Hepatocyte (in vitro differentiated cells): ENCODE measurements at regions not wholly inside any gene's neighbourhood (a gene's known extent, or its start where the extent isn't known, plus 50 kb on each side); places are given as distances from the start of the nearest gene placed in this dataset.
"Not testable (repeated sequence)": the region's sequence is repeated elsewhere in the genome, so short reads cannot be mapped to it uniquely, and the experiment has no call there.

ENCODE experiments used
- DNase-seq: peaks from one replicate; pipeline ENCODE4 v3.0.0-alpha.2; 2016; ENCODE audit warnings: low spot score
- H2AFZ ChIP-seq: fragments of 200-600 bp; sonication (generic); 2 replicates; pipeline ENCODE4 v1.6.0; 2016; ENCODE audit warnings: antibody characterized with exemption, mild to moderate bottlenecking
- H3K27ac ChIP-seq: fragments of 200-600 bp; sonication (generic); 2 replicates; pipeline ENCODE4 v1.5.1; 2016; ENCODE audit warnings: mild to moderate bottlenecking
- H3K27me3 ChIP-seq: fragments of 200-600 bp; sonication (generic); 2 replicates; pipeline ENCODE4 v1.6.1; 2016
- H3K36me3 ChIP-seq: fragments of 200-600 bp; sonication (generic); replicated peaks from 2 replicates; pipeline ENCODE4 v1.5.1; 2016; ENCODE audit warnings: low read depth; ENCODE audit not compliant: insufficient read depth
- H3K4me1 ChIP-seq: fragments of 200-600 bp; sonication (generic); 2 replicates; pipeline ENCODE4 v1.5.1; 2016; ENCODE audit warnings: mild to moderate bottlenecking, moderate library complexity; ENCODE audit not compliant: insufficient read depth
- H3K4me2 ChIP-seq: fragments of 200-600 bp; sonication (generic); 2 replicates; pipeline ENCODE4 v1.6.0; 2016
- H3K4me3 ChIP-seq: fragments of 200-600 bp; sonication (generic); 2 replicates; pipeline ENCODE4 v1.5.1; 2016; ENCODE audit warnings: mild to moderate bottlenecking
- H3K79me2 ChIP-seq: fragments of 200-600 bp; sonication (generic); 2 replicates; pipeline ENCODE4 v1.6.0; 2017; ENCODE audit warnings: mild to moderate bottlenecking
- H3K9me2 ChIP-seq: fragments of 200-600 bp; sonication (generic); replicated peaks from 2 replicates; pipeline ENCODE4 v1.6.0; 2017; ENCODE audit warnings: mild to moderate bottlenecking; ENCODE audit not compliant: insufficient read depth
- H3K9me3 ChIP-seq: fragments of 200-600 bp; sonication (generic); 2 replicates; pipeline ENCODE4 v1.5.1; 2016; ENCODE audit warnings: low read depth, mild to moderate bottlenecking
- H4K20me1 ChIP-seq: fragments of 200-600 bp; sonication (generic); 2 replicates; pipeline ENCODE4 v1.6.0; 2016; ENCODE audit warnings: mild to moderate bottlenecking; ENCODE audit not compliant: insufficient read depth, poor library complexity, severe bottlenecking
- EZH2 ChIP-seq: fragments of 200-600 bp; sonication (generic); IDR thresholded peaks from 2 replicates; pipeline ENCODE4 v1.6.1; 2016; ENCODE audit warnings: antibody characterized with exemption, mild to moderate bottlenecking, borderline replicate concordance
- EZH2phosphoT487 ChIP-seq: fragments of 200-600 bp; sonication (generic); IDR thresholded peaks from one replicate; pipeline ENCODE4 v1.6.1; 2018; ENCODE audit warnings: antibody characterized with exemption, mild to moderate bottlenecking, low read depth, moderate library complexity; ENCODE audit not compliant: unreplicated experiment, severe bottlenecking
- WGBS: methylation state at CpG from one replicate; pipeline ENCODE4 v1.1.6; 2016; ENCODE audit warnings: low lambda C conversion rate; ENCODE audit errors: missing lambda C conversion rate; 5-methylcytosine and 5-hydroxymethylcytosine counted together
- TF ChIP-seq, protein P1 (sequence below): fragments of 200-600 bp; sonication (generic); IDR thresholded peaks from 2 replicates; pipeline ENCODE4 v1.5.1; 2016; ENCODE audit warnings: antibody characterized with exemption, mild to moderate bottlenecking; ENCODE audit not compliant: poor library complexity

GRCh38 chr11:116328851-116329250 is 443.9 kb downstream of the BUD13 start:
- DNase-seq: no peak
- no peak overlapping the region for H3K4me2 ChIP-seq
- H3K4me1 ChIP-seq: no peaks in the 10 kb centered on the region
- no peaks in the 10 kb centered on the region for H3K9me3 ChIP-seq
- no peaks in the 10 kb centered on the region for H3K79me2 ChIP-seq
- no peaks in the 10 kb centered on the region for H4K20me1 ChIP-seq
- no peak for TF ChIP-seq EZH2phosphoT487
- TF ChIP-seq, protein P1, sequence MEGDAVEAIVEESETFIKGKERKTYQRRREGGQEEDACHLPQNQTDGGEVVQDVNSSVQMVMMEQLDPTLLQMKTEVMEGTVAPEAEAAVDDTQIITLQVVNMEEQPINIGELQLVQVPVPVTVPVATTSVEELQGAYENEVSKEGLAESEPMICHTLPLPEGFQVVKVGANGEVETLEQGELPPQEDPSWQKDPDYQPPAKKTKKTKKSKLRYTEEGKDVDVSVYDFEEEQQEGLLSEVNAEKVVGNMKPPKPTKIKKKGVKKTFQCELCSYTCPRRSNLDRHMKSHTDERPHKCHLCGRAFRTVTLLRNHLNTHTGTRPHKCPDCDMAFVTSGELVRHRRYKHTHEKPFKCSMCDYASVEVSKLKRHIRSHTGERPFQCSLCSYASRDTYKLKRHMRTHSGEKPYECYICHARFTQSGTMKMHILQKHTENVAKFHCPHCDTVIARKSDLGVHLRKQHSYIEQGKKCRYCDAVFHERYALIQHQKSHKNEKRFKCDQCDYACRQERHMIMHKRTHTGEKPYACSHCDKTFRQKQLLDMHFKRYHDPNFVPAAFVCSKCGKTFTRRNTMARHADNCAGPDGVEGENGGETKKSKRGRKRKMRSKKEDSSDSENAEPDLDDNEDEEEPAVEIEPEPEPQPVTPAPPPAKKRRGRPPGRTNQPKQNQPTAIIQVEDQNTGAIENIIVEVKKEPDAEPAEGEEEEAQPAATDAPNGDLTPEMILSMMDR: no peak
- TF ChIP-seq EZH2: no peak
- H3K4me3 ChIP-seq: no peak overlapping the region
- WGBS: 84% methylated on average over 3 of the region's 3 CpGs
- no peak overlapping the region for H3K27ac ChIP-seq
- no peaks in the 10 kb centered on the region for H3K36me3 ChIP-seq
- no peaks in the 10 kb centered on the region for H3K9me2 ChIP-seq
- no peaks in the 10 kb centered on the region for H3K27me3 ChIP-seq
- H2AFZ ChIP-seq: no peak overlapping the region

GRCh38 chr11:116328391-116328790 is 444.4 kb downstream of the BUD13 start:
- H3K27me3 ChIP-seq: no peaks in the 10 kb centered on the region
- no peaks in the 10 kb centered on the region for H3K79me2 ChIP-seq
- TF ChIP-seq EZH2 (no peak), EZH2phosphoT487 (no peak)
- TF ChIP-seq, protein P1: no peak
- no peak for DNase-seq
- no peaks in the 10 kb centered on the region for H3K9me2 ChIP-seq
- H3K9me3 ChIP-seq: no peaks in the 10 kb centered on the region
- H2AFZ ChIP-seq: no peak overlapping the region
- no peak overlapping the region for H3K27ac ChIP-seq
- no peaks in the 10 kb centered on the region for H3K36me3 ChIP-seq
- H4K20me1 ChIP-seq: no peaks in the 10 kb centered on the region
- WGBS: 80% methylated on average over 4 of the region's 4 CpGs
- no peaks in the 10 kb centered on the region for H3K4me1 ChIP-seq
- no peak overlapping the region for H3K4me3 ChIP-seq
- H3K4me2 ChIP-seq: no peak overlapping the region

GRCh38 chr11:116326146-116326545 is 446.6 kb downstream of the BUD13 start:
- Histone ChIP-seq H3K4me1 (no peaks in the 10 kb centered on the region), H3K4me2 (no peak overlapping the region), H3K27me3 (no peaks in the 10 kb centered on the region), H3K9me2 (no peaks in the 10 kb centered on the region), H3K27ac (no peak overlapping the region), H3K9me3 (no peaks in the 10 kb centered on the region), H3K79me2 (no peaks in the 10 kb centered on the region), H3K4me3 (no peak overlapping the region), H2AFZ (no peak overlapping the region), H4K20me1 (no peaks in the 10 kb centered on the region), H3K36me3 (no peaks in the 10 kb centered on the region)
- DNase-seq: no peak
- no peak for TF ChIP-seq EZH2
- 79% methylated on average over 2 of the region's 2 CpGs for WGBS

- no peaks in the 10 kb centered on the region for H3K79me2 ChIP-seq
- H3K36me3 ChIP-seq: no peaks in the 10 kb centered on the region
- no peak overlapping the region for H3K27ac ChIP-seq
- DNase-seq: no peak
- H4K20me1 ChIP-seq: no peaks in the 10 kb centered on the region
- no peaks in the 10 kb centered on the region for H3K27me3 ChIP-seq
- H2AFZ ChIP-seq: no peak overlapping the region
- no peaks in the 10 kb centered on the region for H3K4me1 ChIP-seq
- WGBS: 90% methylated on average over 3 of the region's 3 CpGs
- H3K9me3 ChIP-seq: no peaks in the 10 kb centered on the region
- H3K4me3 ChIP-seq: no peak overlapping the region
- H3K4me2 ChIP-seq: no peak overlapping the region
- no peaks in the 10 kb centered on the region for H3K9me2 ChIP-seq
- TF ChIP-seq, protein P1: no peak
- TF ChIP-seq EZH2phosphoT487: no peak
- TF ChIP-seq EZH2: no peak
Measured at GRCh38 chr11:116325247-116325646, 447.5 kb downstream of the BUD13 start.

DNA sequence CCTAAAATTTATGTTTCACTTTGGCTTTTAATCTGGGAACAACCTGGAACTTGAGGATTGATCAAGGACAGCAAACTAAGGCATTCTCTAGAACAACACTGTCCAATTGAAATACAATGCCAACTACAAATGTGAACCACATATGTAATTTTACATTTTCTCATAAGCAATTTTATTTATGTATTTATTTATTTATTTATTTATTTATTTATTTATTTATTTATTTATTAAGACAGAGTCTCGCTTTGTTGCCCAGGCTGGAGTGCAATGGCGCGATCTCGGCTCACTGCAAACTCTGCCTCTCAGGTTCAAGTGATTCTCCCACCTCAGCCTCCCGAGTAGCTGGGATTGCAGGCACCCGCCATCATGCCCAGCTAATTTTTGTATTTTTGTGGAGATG is 448.7 kb downstream of the BUD13 start:
- not testable (repeated sequence) for H3K4me3 ChIP-seq, H3K27ac ChIP-seq, H3K79me2 ChIP-seq, H3K27me3 ChIP-seq, H3K4me1 ChIP-seq, H3K9me2 ChIP-seq, H3K4me2 ChIP-seq, H3K36me3 ChIP-seq, DNase-seq, H3K9me3 ChIP-seq, H2AFZ ChIP-seq, H4K20me1 ChIP-seq
- 93% methylated on average over 6 of the region's 6 CpGs for WGBS
